Neutrophil (primary cell): ENCODE measurements at regions not wholly inside any gene's neighbourhood (a gene's known extent, or its start where the extent isn't known, plus 50 kb on each side); places are given as distances from the start of the nearest gene placed in this dataset.

Source experiments
- H3K27ac ChIP-seq: fragments of 200-600 bp; sonication (generic); 2 replicates; pipeline ENCODE4 v1.5.1; 2016; ENCODE audit warnings: mild to moderate bottlenecking, moderate library complexity
- H3K27me3 ChIP-seq: fragments of 200-600 bp; sonication (generic); 2 replicates; pipeline ENCODE4 v1.6.0; 2016; ENCODE audit warnings: mild to moderate bottlenecking
- H3K36me3 ChIP-seq: fragments of 200-600 bp; sonication (generic); 2 replicates; pipeline ENCODE4 v1.5.1; 2017
- H3K4me1 ChIP-seq, 2 experiments: fragments of 200-600 bp in 1 of 2; sonication (generic) in 1 of 2; 1 replicate in 1 of 2; 2 replicates in 1 of 2; pipeline versions ENCODE4 v1.5.1 to v1.6.1; 2013 to 2016; ENCODE audit warnings: low read depth in 1 of 2, low read length in 1 of 2, mild to moderate bottlenecking in 1 of 2, moderate library complexity in 1 of 2; ENCODE audit not compliant: control insufficient read depth in 1 of 2, insufficient read depth in 1 of 2
- H3K4me3 ChIP-seq, 2 experiments: fragments of 200-600 bp in 1 of 2; sonication (generic) in 1 of 2; 1 replicate in 1 of 2; 2 replicates in 1 of 2; pipeline ENCODE4 v1.5.1; 2013 to 2016; ENCODE audit warnings: low read depth in 1 of 2, low read length in 1 of 2, mild to moderate bottlenecking in 1 of 2, moderate library complexity in 1 of 2
- H3K9me3 ChIP-seq: fragments of 200-600 bp; sonication (generic); 2 replicates; pipeline ENCODE4 v1.5.1; 2016
- CTCF ChIP-seq: fragments of 200-600 bp; sonication (generic); IDR thresholded peaks from 2 replicates; pipeline ENCODE4 v1.5.1; 2016; ENCODE audit warnings: antibody characterized with exemption

GRCh38 chr14:65179918-65180724, 77.8 kb upstream of the MAX start:
- no peak overlapping the region for H3K27ac ChIP-seq
- no peak for TF ChIP-seq CTCF
- no peak overlapping the region for H3K4me3 ChIP-seq

DNA sequence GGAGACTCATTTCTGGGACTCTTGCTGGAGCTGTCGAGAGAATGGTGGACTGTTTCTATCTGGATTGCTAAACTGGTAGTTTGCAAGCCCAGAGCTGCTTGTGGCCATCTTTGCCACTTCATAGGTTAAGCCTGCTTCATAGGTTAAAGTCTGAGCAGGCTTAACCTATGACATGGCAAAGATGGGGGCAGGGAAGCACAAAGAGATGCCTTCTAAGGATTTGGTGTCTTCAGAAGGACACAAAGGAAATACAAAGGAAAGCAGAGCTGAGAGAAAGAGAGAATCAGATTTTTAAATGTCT, 78.4 kb upstream of the MAX start:
- no peak for TF ChIP-seq CTCF
- no peaks in the 10 kb centered on the region for H3K4me1 ChIP-seq
- H3K27ac ChIP-seq, result no peak overlapping the region
- no peaks in the 10 kb centered on the region for H3K36me3 ChIP-seq
- no peak overlapping the region for H3K4me3 ChIP-seq
- no peaks in the 10 kb centered on the region for H3K9me3 ChIP-seq
- no peaks in the 10 kb centered on the region for H3K27me3 ChIP-seq

More at GRCh38 chr14:65179918-65180724, 77.8 kb upstream of the MAX start:
- no peaks in the 10 kb centered on the region for H3K27me3 ChIP-seq
- H3K36me3 ChIP-seq, result no peaks in the 10 kb centered on the region
- H3K4me1 ChIP-seq, result no peaks in the 10 kb centered on the region
- H3K9me3 ChIP-seq, result no peaks in the 10 kb centered on the region

- Histone ChIP-seq H3K9me3 (no peaks in the 10 kb centered on the region), H3K27ac (no peak overlapping the region), H3K27me3 (no peaks in the 10 kb centered on the region), H3K36me3 (no peaks in the 10 kb centered on the region), H3K4me1 (no peaks in the 10 kb centered on the region), H3K4me3 (no peak overlapping the region)
- TF ChIP-seq CTCF, result no peak
These were observed 81.9 kb upstream of the MAX start for GRCh38 chr14:65184032-65184764.

DNA sequence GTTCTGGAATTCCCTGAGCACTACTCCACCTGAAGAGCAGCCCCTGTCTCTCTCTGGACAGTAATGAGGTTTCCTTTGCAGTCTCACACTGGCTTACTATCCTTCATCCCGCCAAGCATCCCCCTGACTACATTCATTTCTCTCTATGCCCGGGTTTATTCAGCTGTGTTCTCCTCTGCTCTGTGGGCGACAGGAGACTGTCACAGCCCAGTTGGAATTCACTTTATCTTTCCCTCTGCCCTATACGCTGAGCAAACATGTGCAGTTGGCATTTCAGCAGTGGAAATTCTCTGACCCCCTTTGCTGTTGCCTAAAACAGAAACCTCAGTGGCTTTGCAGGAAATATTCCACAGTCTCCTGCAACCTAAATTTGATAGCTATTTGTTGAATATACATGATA, 83.5 kb upstream of the MAX start:
- H3K4me1 ChIP-seq, result no peaks in the 10 kb centered on the region
- H3K9me3 ChIP-seq, result no peaks in the 10 kb centered on the region
- H3K4me3 ChIP-seq, result no peak overlapping the region
- H3K27ac ChIP-seq, result no peak overlapping the region
- no peak for TF ChIP-seq CTCF
- no peaks in the 10 kb centered on the region for H3K27me3 ChIP-seq
- H3K36me3 ChIP-seq, result no peaks in the 10 kb centered on the region

- no peak for TF ChIP-seq CTCF
- no peaks in the 10 kb centered on the region for H3K27me3 ChIP-seq
- H3K9me3 ChIP-seq, result no peaks in the 10 kb centered on the region
- H3K4me3 ChIP-seq, result no peak overlapping the region
- no peak overlapping the region for H3K27ac ChIP-seq
- H3K36me3 ChIP-seq, result no peaks in the 10 kb centered on the region
- no peaks in the 10 kb centered on the region for H3K4me1 ChIP-seq
These were observed 84.6 kb upstream of the MAX start for GRCh38 chr14:65186951-65187350.
